Natural killer cell (primary cell): ENCODE measurements at regions not wholly inside any gene's neighbourhood (a gene's known extent, or its start where the extent isn't known, plus 50 kb on each side); places are given as distances from the start of the nearest gene placed in this dataset.

Experiments
- ATAC-seq, 3 donors: fragments of 150-1000 bp in 2 of 3; fragments of 200-7000 bp in 1 of 3; cut with Tn5 transposase; 1 replicate in 1 of 3; 2 replicates in 2 of 3; pipeline ENCODE4 v1.10.0; 2021; ENCODE audit warnings: mild to moderate bottlenecking in 2 of 3, moderate library complexity in 2 of 3
- DNase-seq, 2 donors: peaks; one replicate each; pipeline versions ENCODE4 v3.0.0 to v3.0.0-alpha.2; 2013 to 2021; ENCODE audit warnings: mixed read lengths in 1 of 2
- H3K27ac ChIP-seq: one replicate; pipeline ENCODE4 v1.5.1; 2013; ENCODE audit warnings: mild to moderate bottlenecking, low read length
- H3K27me3 ChIP-seq: one replicate; pipeline ENCODE4 v1.6.1; 2013; ENCODE audit warnings: low read length; ENCODE audit not compliant: control insufficient read depth, insufficient read depth
- H3K36me3 ChIP-seq: one replicate; pipeline ENCODE4 v1.6.1; 2013; ENCODE audit warnings: low read length; ENCODE audit not compliant: control insufficient read depth, insufficient read depth
- H3K4me1 ChIP-seq: one replicate; pipeline ENCODE4 v1.6.1; 2013; ENCODE audit warnings: low read length; ENCODE audit not compliant: control insufficient read depth, insufficient read depth
- H3K4me3 ChIP-seq: one replicate; pipeline ENCODE4 v1.5.1; 2013; ENCODE audit warnings: low read length
- H3K9me3 ChIP-seq: one replicate; pipeline ENCODE4 v1.6.1; 2013; ENCODE audit warnings: low read length; ENCODE audit not compliant: control insufficient read depth, insufficient read depth
- H3K27ac Mint-ChIP-seq, 2 donors: one replicate each; pipeline ENCODE4 v1.8.0; 2022; ENCODE audit warnings: mild to moderate bottlenecking in 2 of 2, mixed read lengths in 2 of 2, moderate library complexity in 1 of 2
- H3K27me3 Mint-ChIP-seq, 2 donors: one replicate each; pipeline ENCODE4 v1.8.0; 2022; ENCODE audit warnings: low read depth in 2 of 2, mixed read lengths in 2 of 2
- H3K36me3 Mint-ChIP-seq: one replicate; pipeline ENCODE4 v1.8.0; 2022; ENCODE audit warnings: mixed read lengths
- H3K4me1 Mint-ChIP-seq, 2 donors: one replicate each; pipeline ENCODE4 v1.8.0; 2022; ENCODE audit warnings: mixed read lengths in 2 of 2
- H3K4me3 Mint-ChIP-seq: one replicate; pipeline ENCODE4 v1.8.0; 2022; ENCODE audit warnings: mild to moderate bottlenecking, moderate library complexity, mixed read lengths
- H3K9me3 Mint-ChIP-seq, 2 donors: one replicate each; pipeline ENCODE4 v1.8.0; 2022; ENCODE audit warnings: mixed read lengths in 2 of 2
- CTCF ChIP-seq: fragments of 200-600 bp; IDR thresholded peaks from one replicate; pipeline ENCODE4 v1.8.0; 2022; ENCODE audit warnings: antibody characterized with exemption
- WGBS: methylation state at CpG from one replicate; pipeline ENCODE4 v1.1.7; 2013; ENCODE audit warnings: missing lambda C conversion rate; ENCODE audit not compliant: insufficient coverage; 5-methylcytosine and 5-hydroxymethylcytosine counted together
- intact Hi-C: fragments of 100-400 bp; cut with micrococcal nuclease; formaldehyde crosslinking; loops from one replicate; pipeline ENCODE4 v1.14.2; 2022

- Mint-ChIP-seq H3K27me3 (peaks cover 28 to 67% of the 10 kb centered on the region in 2 donors), H3K4me3 (no peak overlapping the region), H3K36me3 (no peaks in the 10 kb centered on the region), H3K9me3 (no peaks in the 10 kb centered on the region), H3K4me1 (no peaks in the 10 kb centered on the region), H3K27ac (no peak overlapping the region)
- Histone ChIP-seq H3K27me3 (peaks cover 10% of the 10 kb centered on the region), H3K27ac (no peak overlapping the region), H3K4me1 (no peaks in the 10 kb centered on the region), H3K9me3 (no peaks in the 10 kb centered on the region), H3K4me3 (no peak overlapping the region), H3K36me3 (no peaks in the 10 kb centered on the region)
- no peak for TF ChIP-seq CTCF
- ATAC-seq, result no peak
- 96% methylated on average over 2 of the region's 2 CpGs for WGBS
- intact Hi-C loops, result no loop called here
- no peak for DNase-seq
These were observed 428.1 kb downstream of the MATN1 start for GRCh38 chr1:30295266-30295665.

GRCh38 chr1:30294508-30294907, 428.9 kb downstream of the MATN1 start:
- H3K27me3 Mint-ChIP-seq, result peaks cover 28 to 68% of the 10 kb centered on the region in 2 donors
- no CpG with 5 or more reads among the region's 1 CpG for WGBS

GRCh38 chr1:30292451-30292850, 430.9 kb downstream of the MATN1 start:
- DNase-seq (no peak), ATAC-seq (no peak)
- no peak for TF ChIP-seq CTCF
- Mint-ChIP-seq H3K9me3 (no peaks in the 10 kb centered on the region), H3K27ac (no peak overlapping the region), H3K36me3 (no peaks in the 10 kb centered on the region), H3K4me3 (no peak overlapping the region), H3K4me1 (no peaks in the 10 kb centered on the region), H3K27me3 (peaks cover 26 to 67% of the 10 kb centered on the region in 2 donors)
- no peak overlapping the region for H3K27ac ChIP-seq
- no peaks in the 10 kb centered on the region for H3K9me3 ChIP-seq
- 60% methylated on average over 2 of the region's 3 CpGs for WGBS
- no peaks in the 10 kb centered on the region for H3K36me3 ChIP-seq
- intact Hi-C loops, result no loop called here
- H3K27me3 ChIP-seq, result no peaks in the 10 kb centered on the region
- H3K4me3 ChIP-seq, result no peak overlapping the region
- no peaks in the 10 kb centered on the region for H3K4me1 ChIP-seq

More at GRCh38 chr1:30294508-30294907, 428.9 kb downstream of the MATN1 start:
- no peak for TF ChIP-seq CTCF
- intact Hi-C loops, result no loop called here
- H3K9me3 Mint-ChIP-seq, result no peaks in the 10 kb centered on the region
- H3K4me1 Mint-ChIP-seq, result no peaks in the 10 kb centered on the region
- no peak overlapping the region for H3K4me3 Mint-ChIP-seq
- Histone ChIP-seq H3K36me3 (no peaks in the 10 kb centered on the region), H3K27ac (no peak overlapping the region), H3K9me3 (no peaks in the 10 kb centered on the region), H3K27me3 (peaks cover 5% of the 10 kb centered on the region), H3K4me3 (no peak overlapping the region), H3K4me1 (no peaks in the 10 kb centered on the region)
- no peak for ATAC-seq
- no peak for DNase-seq
- H3K27ac Mint-ChIP-seq, result no peak overlapping the region
- no peaks in the 10 kb centered on the region for H3K36me3 Mint-ChIP-seq

GRCh38 chr1:30291526-30291925, 431.9 kb downstream of the MATN1 start:
- H3K4me3 Mint-ChIP-seq, result no peak overlapping the region
- H3K4me1 Mint-ChIP-seq, result no peaks in the 10 kb centered on the region
- peaks cover 21 to 65% of the 10 kb centered on the region in 2 donors for H3K27me3 Mint-ChIP-seq
- no peaks in the 10 kb centered on the region for H3K36me3 Mint-ChIP-seq
- Histone ChIP-seq H3K4me1 (no peaks in the 10 kb centered on the region), H3K36me3 (no peaks in the 10 kb centered on the region), H3K27me3 (no peaks in the 10 kb centered on the region), H3K27ac (no peak overlapping the region), H3K4me3 (no peak overlapping the region), H3K9me3 (no peaks in the 10 kb centered on the region)
- no peaks in the 10 kb centered on the region for H3K9me3 Mint-ChIP-seq
- H3K27ac Mint-ChIP-seq, result no peak overlapping the region
- ATAC-seq (no peak), DNase-seq (no peak)
- intact Hi-C loops, result no loop called here
- no peak for TF ChIP-seq CTCF
